Left lung (tissue), 4 donors: ENCODE measurements at regions not wholly inside any gene's neighbourhood (a gene's known extent, or its start where the extent isn't known, plus 50 kb on each side); places are given as distances from the start of the nearest gene placed in this dataset.

Experiments used
- ATAC-seq: fragments of 200-7000 bp; cut with Tn5 transposase; one replicate; pipeline ENCODE4 v1.9.1; 2020; ENCODE audit warnings: moderate library complexity
- DNase-seq, 4 donors: peaks; one replicate each; pipeline ENCODE4 v3.0.0-alpha.2; 2013 to 2020
- H3K27ac ChIP-seq, 2 donors: fragments of 200-600 bp; sonication (generic) in 1 of 2; one replicate each; pipeline versions ENCODE4 v1.5.0 to v1.8.0; 2020 to 2021
- H3K27me3 ChIP-seq, 2 donors: fragments of 200-600 bp; sonication (generic) in 1 of 2; one replicate each; pipeline versions ENCODE4 v1.5.0 to v1.8.0; 2020 to 2021
- H3K36me3 ChIP-seq, 2 donors: fragments of 200-600 bp; sonication (generic) in 1 of 2; one replicate each; pipeline versions ENCODE4 v1.5.0 to v1.8.0; 2020 to 2021
- H3K4me1 ChIP-seq, 2 donors: fragments of 200-600 bp; one replicate each; pipeline ENCODE4 v1.8.0; 2021
- H3K4me3 ChIP-seq, 2 donors: fragments of 200-600 bp; sonication (generic) in 1 of 2; one replicate each; pipeline versions ENCODE4 v1.5.0 to v1.8.0; 2020 to 2021; ENCODE audit warnings: mild to moderate bottlenecking in 1 of 2
- H3K9me3 ChIP-seq, 2 donors: fragments of 200-600 bp; sonication (generic) in 1 of 2; one replicate each; pipeline versions ENCODE4 v1.5.0 to v1.8.0; 2020 to 2021
- CTCF ChIP-seq, 2 donors: fragments of 200-600 bp; sonication (generic) in 1 of 2; IDR thresholded peaks; one replicate each; pipeline versions ENCODE4 v1.5.0 to v1.8.0; 2021; ENCODE audit warnings: antibody characterized with exemption in 2 of 2
- intact Hi-C, 2 donors: fragments of 100-400 bp; cut with DNase I; formaldehyde crosslinking; loops; one replicate each; pipeline versions ENCODE4 v1.11.2 to v1.14.2; 2022
- donor health status: DM: no; HTN: yes; CAD: no.
- donor health status: DM: no; HTN: no; CAD: no.

GRCh38 chr2:238651306-238652052 lies 196.4 kb upstream of the TWIST2 start:
- no peaks in the 10 kb centered on the region for H3K4me1 ChIP-seq
- H3K36me3 ChIP-seq = no peaks in the 10 kb centered on the region
- no peaks in the 10 kb centered on the region for H3K9me3 ChIP-seq
- TF ChIP-seq CTCF (IDR thresholded peaks at IDR 0.05) = no peak
- H3K27me3 ChIP-seq = no peaks in the 10 kb centered on the region
- no peak for DNase-seq
- no peak overlapping the region for H3K27ac ChIP-seq
- intact Hi-C loops = no loop called here
- ATAC-seq = no peak
- no peak overlapping the region for H3K4me3 ChIP-seq

- no peaks in the 10 kb centered on the region for H3K27me3 ChIP-seq
- intact Hi-C loops = no loop called here
- H3K27ac ChIP-seq = no peak overlapping the region
- H3K4me3 ChIP-seq = no peak overlapping the region
- no peaks in the 10 kb centered on the region for H3K9me3 ChIP-seq
- H3K36me3 ChIP-seq = no peaks in the 10 kb centered on the region
- H3K4me1 ChIP-seq = no peaks in the 10 kb centered on the region
- ATAC-seq = no peak
- no peak for TF ChIP-seq CTCF (IDR thresholded peaks at IDR 0.05)
- no peak for DNase-seq
These were observed 195.7 kb upstream of the TWIST2 start for GRCh38 chr2:238652053-238652770.

GRCh38 chr2:238652771-238653157 lies 195.1 kb upstream of the TWIST2 start:
- Histone ChIP-seq H3K4me1 (no peaks in the 10 kb centered on the region), H3K9me3 (no peaks in the 10 kb centered on the region), H3K36me3 (no peaks in the 10 kb centered on the region), H3K27ac (no peak overlapping the region), H3K4me3 (no peak overlapping the region), H3K27me3 (no peaks in the 10 kb centered on the region)
- DNase-seq (no peak), ATAC-seq (no peak)
- intact Hi-C loops = no loop called here
- no peak for TF ChIP-seq CTCF (IDR thresholded peaks at IDR 0.05)

- Histone ChIP-seq H3K27ac (no peak overlapping the region), H3K9me3 (no peaks in the 10 kb centered on the region), H3K4me3 (no peak overlapping the region), H3K27me3 (no peaks in the 10 kb centered on the region), H3K4me1 (no peaks in the 10 kb centered on the region), H3K36me3 (no peaks in the 10 kb centered on the region)
- no peak for TF ChIP-seq CTCF (IDR thresholded peaks at IDR 0.05)
- intact Hi-C loops = no loop called here
- no peak for DNase-seq
- no peak for ATAC-seq
These were observed 194.3 kb upstream of the TWIST2 start for GRCh38 chr2:238653431-238654109.
